Germinal center (tissue), 1 donor: ENCODE measurements at regions not wholly inside any gene's neighbourhood (a gene's known extent, or its start where the extent isn't known, plus 50 kb on each side); places are given as distances from the start of the nearest gene placed in this dataset.
"Not testable (repeated sequence)": the region's sequence is repeated elsewhere in the genome, so short reads cannot be mapped to it uniquely, and the experiment has no call there.

ENCODE experiments used
- DNase-seq: peaks from one replicate; pipeline ENCODE4 v3.0.0; 2012; ENCODE audit warnings: mixed read lengths, low spot score

DNA sequence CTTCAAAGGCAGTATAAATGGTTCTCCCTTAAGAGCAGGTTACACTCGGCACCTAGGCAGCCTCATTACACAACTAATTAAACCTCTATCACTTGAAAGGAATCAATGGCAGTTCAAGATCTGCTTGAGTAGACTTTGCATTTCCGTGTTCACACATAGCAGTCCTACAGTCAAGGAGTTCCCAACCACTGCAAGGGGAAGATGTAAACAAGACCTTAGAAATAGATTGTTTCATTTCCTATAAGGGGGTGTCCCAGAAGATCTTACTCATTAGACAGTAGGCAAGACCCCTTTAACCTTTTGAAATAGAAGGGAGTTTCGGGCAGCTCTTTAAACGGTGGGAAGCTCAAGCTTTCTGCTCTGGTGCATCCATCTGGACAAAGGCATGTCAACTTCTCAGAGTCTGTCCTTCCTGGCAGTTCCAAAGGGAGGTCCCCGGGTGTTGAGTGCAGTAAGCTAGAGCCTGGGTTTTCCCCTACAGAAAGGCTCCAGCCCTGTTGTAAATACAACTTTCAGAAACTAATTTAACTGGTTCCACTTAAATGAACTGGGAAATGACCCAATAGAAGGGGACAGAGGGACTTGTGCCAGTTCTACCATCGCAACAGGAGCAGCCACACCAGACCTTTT is 150.8 kb downstream of the RBMX2 start:
- peak; percentile 3 for DNase-seq

- DNase-seq, result no peak
These were observed 153.6 kb downstream of the RBMX2 start for GRCh38 chrX:130555341-130555740.

GRCh38 chrX:130555757-130556156 is 154.0 kb downstream of the RBMX2 start:
- DNase-seq, result no peak

GRCh38 chrX:130556951-130557350 is 155.2 kb downstream of the RBMX2 start:
- no peak for DNase-seq

- DNase-seq, result no peak
These were observed 158.8 kb downstream of the RBMX2 start for GRCh38 chrX:130560544-130560943.

GRCh38 chrX:130561930-130562329 is 160.1 kb downstream of the RBMX2 start:
- DNase-seq, result no peak

DNA sequence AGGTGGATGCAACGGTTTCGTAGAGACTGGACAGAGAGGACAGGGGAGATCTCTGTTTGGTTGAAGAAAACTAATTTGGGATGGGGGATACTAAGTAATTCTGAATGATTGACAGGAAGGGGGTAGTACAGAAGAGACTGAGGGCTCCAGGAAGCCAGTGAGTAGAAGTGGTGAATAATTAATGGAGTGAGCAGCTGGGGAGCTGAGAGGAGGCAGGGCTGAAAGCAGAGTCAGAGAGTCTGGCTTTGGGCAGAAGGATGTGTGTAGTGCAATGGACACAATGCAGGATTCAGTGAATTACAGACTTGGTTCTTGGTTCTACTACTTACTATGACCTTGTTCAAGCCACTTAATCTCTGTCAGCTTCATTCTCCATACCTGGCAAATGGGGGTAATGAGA is 161.7 kb downstream of the RBMX2 start:
- DNase-seq, result no peak

GRCh38 chrX:130566028-130566683 is 164.4 kb downstream of the RBMX2 start:
- no peak for DNase-seq

GRCh38 chrX:130573030-130573429 is 171.2 kb downstream of the RBMX2 start:
- DNase-seq, result not testable (repeated sequence)
